ENCODE measurements at regions not wholly inside any gene's neighbourhood (a gene's known extent, or its start where the extent isn't known, plus 50 kb on each side); places are given as distances from the start of the nearest gene placed in this dataset.
A peak's percentile ranks its signal among the peaks of the same experiment; 100 is the strongest.

- Mint-ChIP-seq H3K4me1 (no peaks in the 10 kb centered on the region), H3K27me3 (ENCODE audit: insufficient read depth) (no peaks in the 10 kb centered on the region), H3K27ac (no peak overlapping the region), H3K4me3 (no peak overlapping the region), H3K9me3 (no peaks in the 10 kb centered on the region), H3K36me3 (ENCODE audit: low read depth) (no peaks in the 10 kb centered on the region)
- peak; percentile 31 for DNase-seq
- Histone ChIP-seq H3K9me3 (ENCODE audit: control insufficient read depth, low read length) (no peaks in the 10 kb centered on the region), H3K36me3 (ENCODE audit: control insufficient read depth, insufficient read depth, low read length) (no peaks in the 10 kb centered on the region), H3K27ac (ENCODE audit: low read depth, low read length) (no peak overlapping the region), H3K4me3 (ENCODE audit: low read length) (no peak overlapping the region), H3K4me1 (ENCODE audit: control insufficient read depth, insufficient read depth, low read length) (no peaks in the 10 kb centered on the region), H3K27me3 (ENCODE audit: control insufficient read depth, insufficient read depth, low read length, poor library complexity, severe bottlenecking) (no peaks in the 10 kb centered on the region), H3K9ac (ENCODE audit: extremely low read depth, low read length, poor library complexity, severe bottlenecking) (no peak overlapping the region)
- WGBS, 2 experiments (ENCODE audit: insufficient coverage in 1 of 2, insufficient read length in 1 of 2) = 90 to 98% methylated on average over 5 to 9 of the region's 9 CpGs
- TF ChIP-seq CTCF (conservative IDR thresholded peaks at IDR 0.05) = no peak
Observed at GRCh38 chr5:3654515-3654914, 58.9 kb downstream of the IRX1 start.

GRCh38 chr5:3656803-3657202 lies 61.2 kb downstream of the IRX1 start:
- Mint-ChIP-seq H3K27ac (no peak overlapping the region), H3K36me3 (ENCODE audit: low read depth) (no peaks in the 10 kb centered on the region), H3K4me1 (no peaks in the 10 kb centered on the region), H3K4me3 (no peak overlapping the region), H3K9me3 (no peaks in the 10 kb centered on the region), H3K27me3 (ENCODE audit: insufficient read depth) (no peaks in the 10 kb centered on the region)
- Histone ChIP-seq H3K9ac (ENCODE audit: extremely low read depth, low read length, poor library complexity, severe bottlenecking) (no peak overlapping the region), H3K27ac (ENCODE audit: low read depth, low read length) (no peak overlapping the region), H3K4me3 (ENCODE audit: low read length) (no peak overlapping the region), H3K27me3 (ENCODE audit: control insufficient read depth, insufficient read depth, low read length, poor library complexity, severe bottlenecking) (no peaks in the 10 kb centered on the region), H3K9me3 (ENCODE audit: control insufficient read depth, low read length) (no peaks in the 10 kb centered on the region), H3K36me3 (ENCODE audit: control insufficient read depth, insufficient read depth, low read length) (no peaks in the 10 kb centered on the region), H3K4me1 (ENCODE audit: control insufficient read depth, insufficient read depth, low read length) (no peaks in the 10 kb centered on the region)
- WGBS, 2 experiments (ENCODE audit: insufficient coverage in 1 of 2, insufficient read length in 1 of 2) = 91 to 93% methylated on average over 5 to 7 of the region's 7 CpGs
- DNase-seq = peak; percentile 19
- TF ChIP-seq CTCF (conservative IDR thresholded peaks at IDR 0.05) = no peak

GRCh38 chr5:3657364-3658022 lies 61.9 kb downstream of the IRX1 start:
- no peak overlapping the region for H3K4me3 Mint-ChIP-seq

More at GRCh38 chr5:3657364-3658022, 61.9 kb downstream of the IRX1 start:
- Histone ChIP-seq H3K36me3 (ENCODE audit: control insufficient read depth, insufficient read depth, low read length) (no peaks in the 10 kb centered on the region), H3K9me3 (ENCODE audit: control insufficient read depth, low read length) (no peaks in the 10 kb centered on the region), H3K9ac (ENCODE audit: extremely low read depth, low read length, poor library complexity, severe bottlenecking) (no peak overlapping the region), H3K4me1 (ENCODE audit: control insufficient read depth, insufficient read depth, low read length) (no peaks in the 10 kb centered on the region), H3K27ac (ENCODE audit: low read depth, low read length) (no peak overlapping the region), H3K27me3 (ENCODE audit: control insufficient read depth, insufficient read depth, low read length, poor library complexity, severe bottlenecking) (no peaks in the 10 kb centered on the region), H3K4me3 (ENCODE audit: low read length) (no peak overlapping the region)
- H3K9me3 Mint-ChIP-seq = no peaks in the 10 kb centered on the region
- H3K27me3 Mint-ChIP-seq (ENCODE audit: insufficient read depth) = no peaks in the 10 kb centered on the region
- 92 to 94% methylated on average over 6 to 18 of the region's 18 CpGs for WGBS, 2 experiments (ENCODE audit: insufficient coverage in 1 of 2, insufficient read length in 1 of 2)
- H3K4me1 Mint-ChIP-seq = no peaks in the 10 kb centered on the region
- H3K36me3 Mint-ChIP-seq (ENCODE audit: low read depth) = no peaks in the 10 kb centered on the region
- no peak for TF ChIP-seq CTCF (conservative IDR thresholded peaks at IDR 0.05)
- DNase-seq = peak; percentile 16
- H3K27ac Mint-ChIP-seq = no peak overlapping the region

Measured in endodermal cell (in vitro differentiated cells).